ENCODE measurements at regions not wholly inside any gene's neighbourhood (a gene's known extent, or its start where the extent isn't known, plus 50 kb on each side); places are given as distances from the start of the nearest gene placed in this dataset.

DNA sequence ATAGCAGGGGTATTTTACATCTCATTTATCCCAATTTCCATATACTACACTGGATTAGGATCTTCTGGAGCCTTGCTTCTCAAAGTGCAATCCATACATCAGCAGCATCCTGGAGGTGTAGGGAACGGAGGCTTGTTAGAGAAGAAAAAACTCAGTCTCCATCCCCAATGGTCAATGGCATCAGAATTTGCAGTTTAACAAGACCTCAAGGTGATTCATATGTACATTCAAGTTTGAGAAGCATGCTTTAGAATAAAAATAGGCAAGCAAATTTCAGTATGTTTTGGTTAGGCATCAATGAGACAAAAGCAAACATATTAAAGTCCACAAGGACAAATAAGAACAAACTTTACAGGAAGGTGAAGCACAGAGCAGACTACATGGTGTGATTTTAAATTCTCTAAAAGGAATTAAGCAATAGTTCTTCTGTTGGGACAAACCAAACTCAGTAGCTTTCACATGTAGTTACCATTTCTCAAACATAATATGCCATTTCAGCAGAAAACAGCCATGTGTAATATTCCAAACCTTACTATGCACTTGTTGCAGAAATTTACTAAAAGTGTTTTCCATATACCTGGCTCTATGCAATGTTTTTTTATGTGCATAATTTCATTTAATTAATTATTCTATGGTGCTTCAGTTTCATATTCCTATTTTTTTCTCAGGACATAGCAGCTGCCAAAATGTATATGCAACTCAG is 360.3 kb upstream of the NECTIN3 start:
- H3K4me3 ChIP-seq (ENCODE audit: low read depth, low read length): no peak overlapping the region
- in situ Hi-C loops (cut with HindIII; ENCODE audit: low sequenced_read_pairs): no loop called here
- no peak for DNase-seq (ENCODE audit: low read depth, low spot score)
- TF ChIP-seq, protein P1, sequence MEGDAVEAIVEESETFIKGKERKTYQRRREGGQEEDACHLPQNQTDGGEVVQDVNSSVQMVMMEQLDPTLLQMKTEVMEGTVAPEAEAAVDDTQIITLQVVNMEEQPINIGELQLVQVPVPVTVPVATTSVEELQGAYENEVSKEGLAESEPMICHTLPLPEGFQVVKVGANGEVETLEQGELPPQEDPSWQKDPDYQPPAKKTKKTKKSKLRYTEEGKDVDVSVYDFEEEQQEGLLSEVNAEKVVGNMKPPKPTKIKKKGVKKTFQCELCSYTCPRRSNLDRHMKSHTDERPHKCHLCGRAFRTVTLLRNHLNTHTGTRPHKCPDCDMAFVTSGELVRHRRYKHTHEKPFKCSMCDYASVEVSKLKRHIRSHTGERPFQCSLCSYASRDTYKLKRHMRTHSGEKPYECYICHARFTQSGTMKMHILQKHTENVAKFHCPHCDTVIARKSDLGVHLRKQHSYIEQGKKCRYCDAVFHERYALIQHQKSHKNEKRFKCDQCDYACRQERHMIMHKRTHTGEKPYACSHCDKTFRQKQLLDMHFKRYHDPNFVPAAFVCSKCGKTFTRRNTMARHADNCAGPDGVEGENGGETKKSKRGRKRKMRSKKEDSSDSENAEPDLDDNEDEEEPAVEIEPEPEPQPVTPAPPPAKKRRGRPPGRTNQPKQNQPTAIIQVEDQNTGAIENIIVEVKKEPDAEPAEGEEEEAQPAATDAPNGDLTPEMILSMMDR (IDR thresholded peaks at IDR 0.05; ENCODE audit: low read depth, low read length): no peak

DNA sequence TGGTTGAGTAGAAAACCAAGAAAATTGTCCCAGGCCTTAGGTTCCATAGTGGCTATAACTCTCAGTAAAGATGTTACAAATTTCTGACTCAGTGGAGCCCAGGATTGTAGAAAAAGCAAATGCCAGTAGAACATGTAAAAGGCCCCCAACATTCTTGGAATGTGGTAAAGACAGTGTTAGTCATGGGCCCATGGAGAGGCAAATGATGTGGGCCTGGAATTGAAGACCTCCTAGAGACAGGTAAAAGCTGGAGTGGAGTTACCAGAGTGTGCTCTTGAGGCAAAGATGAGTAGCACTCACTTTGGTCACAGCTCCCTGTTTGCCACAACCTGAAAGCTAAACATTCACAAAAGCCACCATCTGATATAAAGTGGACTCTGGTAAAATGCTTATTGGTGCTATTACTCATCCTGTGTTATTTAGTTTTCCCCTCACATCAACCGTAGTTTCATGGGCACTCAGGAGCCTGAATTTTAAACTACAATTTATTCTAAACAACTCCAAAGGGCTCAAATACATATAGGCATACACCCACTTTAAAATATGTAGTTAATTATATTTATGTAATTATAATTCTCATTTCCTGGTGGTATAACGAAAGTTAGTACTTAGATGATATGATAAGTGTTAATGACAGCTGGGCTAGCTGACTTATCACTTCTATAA is 359.6 kb upstream of the NECTIN3 start:
- TF ChIP-seq, protein P1 (IDR thresholded peaks at IDR 0.05; ENCODE audit: low read depth, low read length): no peak
- H3K4me3 ChIP-seq (ENCODE audit: low read depth, low read length): no peak overlapping the region
- peak; percentile 45 for DNase-seq (ENCODE audit: low read depth, low spot score)
- in situ Hi-C loops (cut with HindIII; ENCODE audit: low sequenced_read_pairs): no loop called here

DNA sequence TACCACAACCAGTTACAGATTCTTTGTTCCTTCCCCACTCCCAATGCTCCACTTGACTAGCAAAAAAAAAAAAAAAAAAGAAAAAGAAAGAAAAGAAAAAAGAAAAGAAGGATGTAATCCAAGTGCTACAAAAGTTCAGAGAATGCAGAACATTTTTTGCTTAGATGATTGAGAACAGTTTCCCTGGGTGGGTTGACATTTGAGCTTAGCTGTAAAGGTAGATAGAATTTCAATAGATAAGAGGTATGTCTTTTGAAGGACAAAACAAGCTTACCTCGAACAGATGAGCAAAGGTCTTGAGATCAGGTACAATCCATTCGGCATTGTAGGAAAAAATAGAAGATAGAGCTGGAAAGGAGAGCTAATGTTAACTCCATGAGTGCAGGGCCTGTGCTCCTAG is 344.6 kb upstream of the NECTIN3 start:
- no peak overlapping the region for H3K4me3 ChIP-seq (ENCODE audit: low read depth, low read length)
- in situ Hi-C loops (cut with HindIII; ENCODE audit: low sequenced_read_pairs): no loop called here
- TF ChIP-seq, protein P1 (IDR thresholded peaks at IDR 0.05; ENCODE audit: low read depth, low read length): no peak
- no peak for DNase-seq (ENCODE audit: low read depth, low spot score)

DNA sequence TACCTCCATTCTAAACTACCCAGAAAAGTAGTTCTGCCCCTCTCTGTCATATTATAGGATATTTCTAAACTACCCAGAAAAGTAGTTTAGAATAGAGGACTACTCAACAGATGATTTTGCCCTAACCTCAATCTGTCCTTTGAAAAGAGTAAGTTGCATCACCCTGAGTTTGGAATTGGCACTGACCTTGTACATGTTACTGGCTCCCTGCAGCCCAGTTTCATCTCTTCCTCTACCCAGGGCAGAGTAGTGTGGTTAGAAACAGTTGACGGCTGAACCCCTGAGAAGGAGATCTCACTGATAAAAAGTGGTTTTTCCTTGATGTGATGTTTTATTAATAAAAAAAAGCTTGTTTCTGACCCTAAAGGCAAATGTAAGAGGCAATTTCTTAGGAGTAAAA is 340.5 kb upstream of the NECTIN3 start:
- in situ Hi-C loops (cut with HindIII; ENCODE audit: low sequenced_read_pairs): no loop called here
- no peak for DNase-seq (ENCODE audit: low read depth, low spot score)
- TF ChIP-seq, protein P1 (IDR thresholded peaks at IDR 0.05; ENCODE audit: low read depth, low read length): no peak
- no peak overlapping the region for H3K4me3 ChIP-seq (ENCODE audit: low read depth, low read length)

DNA sequence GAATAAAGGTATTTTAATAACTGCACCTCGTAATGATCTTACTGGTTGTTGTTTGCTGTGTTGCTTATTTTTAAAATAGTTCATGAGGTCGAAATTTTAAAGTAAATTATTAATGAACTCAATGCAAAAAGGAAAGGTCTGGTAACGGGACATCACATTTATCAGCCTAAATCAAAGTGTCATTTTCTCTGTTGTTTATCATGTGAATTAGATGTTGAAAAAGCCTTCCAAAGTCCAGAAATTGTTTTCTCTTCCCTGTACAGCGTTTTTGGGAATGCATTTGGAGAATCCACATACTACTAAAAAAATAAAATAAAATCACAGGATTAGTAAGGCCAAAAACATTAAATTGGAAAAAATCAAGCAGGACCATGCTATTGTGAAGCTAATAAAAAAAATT is 339.2 kb upstream of the NECTIN3 start:
- H3K4me3 ChIP-seq (ENCODE audit: low read depth, low read length): no peak overlapping the region
- TF ChIP-seq, protein P1 (IDR thresholded peaks at IDR 0.05; ENCODE audit: low read depth, low read length): no peak
- in situ Hi-C loops (cut with HindIII; ENCODE audit: low sequenced_read_pairs): no loop called here
- DNase-seq (ENCODE audit: low read depth, low spot score): no peak

DNA sequence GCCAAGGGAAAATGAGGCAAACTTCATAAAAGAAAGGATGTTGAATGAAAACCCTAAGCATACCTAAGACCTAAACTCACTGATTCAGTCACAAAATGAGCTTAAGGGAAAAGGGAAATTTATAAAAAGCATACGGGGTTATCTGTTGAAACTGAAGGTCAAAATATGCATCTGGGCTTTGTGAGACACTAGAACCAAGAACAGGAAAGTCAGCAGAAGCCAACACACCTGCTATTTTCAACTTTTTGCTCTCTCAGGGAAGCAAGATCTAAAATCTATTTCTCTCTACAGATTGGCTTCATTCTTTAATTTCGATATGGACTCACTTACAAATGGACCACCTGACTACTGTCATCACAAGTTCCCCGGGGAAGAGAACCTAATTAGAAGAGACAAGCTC is 338.6 kb upstream of the NECTIN3 start:
- TF ChIP-seq, protein P1 (IDR thresholded peaks at IDR 0.05; ENCODE audit: low read depth, low read length): no peak
- in situ Hi-C loops (cut with HindIII; ENCODE audit: low sequenced_read_pairs): no loop called here
- no peak overlapping the region for H3K4me3 ChIP-seq (ENCODE audit: low read depth, low read length)
- DNase-seq (ENCODE audit: low read depth, low spot score): no peak
